K562 (cell line): ENCODE measurements at regions not wholly inside any gene's neighbourhood (a gene's known extent, or its start where the extent isn't known, plus 50 kb on each side); places are given as distances from the start of the nearest gene placed in this dataset.

Source experiments
- ATAC-seq: fragments of 200-7000 bp; cut with Tn5 transposase; 3 replicates; pipeline ENCODE4 v1.9.1; 2020; ENCODE audit warnings: moderate library complexity
- BruUV-seq: library from RNA; stranded (reverse); fragments of 400-500 nt; replicated peaks from 2 replicates; lab custom pipeline; 2021; lab: Mats Ljungman, UMichigan
- CTCF ChIA-PET: fragments of 300-600 bp; formaldehyde crosslinking; extraction: SDS; loops from one replicate; lab custom pipeline; 2021; ENCODE audit warnings: low intra/inter-chr PET ratio; lab: Yijun Ruan, JAX
- POLR2A ChIA-PET: fragments of 300-600, 350-650 bp; sonication (Branson Sonifier 250); formaldehyde crosslinking; extraction: SDS; loops from one replicate; lab custom pipeline; 2021; ENCODE audit warnings: antibody characterized with exemption, inconsistent platforms; lab: Yijun Ruan, JAX
- DNase-seq, 4 experiments: peaks; one replicate each; pipeline versions ENCODE4 v3.0.0 to v3.0.0-alpha.2; 2011 to 2018; ENCODE audit warnings: low spot score in 3 of 4, mixed read lengths in 3 of 4; ENCODE audit errors: extremely low read depth in 1 of 4
- FAIRE-seq: peaks from 2 replicates; lab custom pipeline; 2011; peaks lifted over from hg19 to GRCh38; lab: Jason Lieb, UNC
- H2AFZ ChIP-seq: 2 replicates; pipeline ENCODE4 v1.6.0; 2011; ENCODE audit warnings: low read depth, low read length, control low read depth, inconsistent platforms
- H3K27ac ChIP-seq: fragments of 200-600 bp; 3 replicates; pipeline ENCODE4 v1.8.0; 2011; ENCODE audit warnings: low read depth, mild to moderate bottlenecking, control low read depth, inconsistent platforms, low read length, moderate library complexity, mixed read lengths; ENCODE audit errors: extremely low read depth
- H3K27me3 ChIP-seq, 2 experiments: fragments of 300-600 bp in 1 of 2; 2 replicates in 1 of 2; 3 replicates in 1 of 2; pipeline versions ENCODE4 v1.6.0 to v1.8.0; 2011; ENCODE audit warnings: inconsistent platforms in 2 of 2, low read length in 2 of 2, mild to moderate bottlenecking in 1 of 2, mixed read lengths in 1 of 2, moderate library complexity in 1 of 2; ENCODE audit not compliant: control insufficient read depth in 2 of 2, insufficient read depth in 2 of 2
- H3K36me3 ChIP-seq: fragments of 300-600 bp; 3 replicates; pipeline ENCODE4 v1.8.0; 2011; ENCODE audit warnings: mild to moderate bottlenecking, low read length, inconsistent platforms; ENCODE audit not compliant: control insufficient read depth, insufficient read depth
- H3K4me1 ChIP-seq, 2 experiments: fragments of 200-600 bp in 1 of 2; replicated peaks in 1 of 2; 2 replicates in 1 of 2; 3 replicates in 1 of 2; pipeline versions ENCODE4 v1.5.1 to v1.8.0; 2011; ENCODE audit warnings: inconsistent platforms in 2 of 2, low read length in 2 of 2, mild to moderate bottlenecking in 1 of 2, mixed read lengths in 1 of 2, moderate library complexity in 1 of 2; ENCODE audit not compliant: control insufficient read depth in 2 of 2, insufficient read depth in 2 of 2
- H3K4me2 ChIP-seq: 2 replicates; pipeline ENCODE4 v1.6.1; 2011; ENCODE audit warnings: low read length, control low read depth, inconsistent platforms, mixed read lengths; ENCODE audit not compliant: insufficient read depth
- H3K4me3 ChIP-seq: fragments of 200-600 bp; sonication (generic), shearing (Covaris generic); 2 replicates; pipeline ENCODE4 v1.5.1; 2016; ENCODE audit warnings: control low read depth, inconsistent platforms
- H3K79me2 ChIP-seq: fragments of 200-600 bp; 3 replicates; pipeline ENCODE4 v1.8.0; 2011; ENCODE audit warnings: low read length, inconsistent platforms; ENCODE audit not compliant: control insufficient read depth, insufficient read depth
- H3K9ac ChIP-seq, 2 experiments: 2 replicates each; pipeline versions ENCODE4 v1.6.0 to v1.6.1; 2011; ENCODE audit warnings: low read depth in 2 of 2, low read length in 2 of 2, control low read depth in 1 of 2, inconsistent platforms in 1 of 2, mild to moderate bottlenecking in 1 of 2, mixed read lengths in 1 of 2; ENCODE audit not compliant: insufficient read depth in 1 of 2
- H3K9me1 ChIP-seq: one replicate; pipeline ENCODE4 v1.6.0; 2011; ENCODE audit warnings: inconsistent platforms, mild to moderate bottlenecking, low read length, moderate library complexity; ENCODE audit not compliant: control insufficient read depth, insufficient read depth
- H3K9me3 ChIP-seq: replicated peaks from 2 replicates; pipeline ENCODE4 v1.5.1; 2011; ENCODE audit warnings: low read depth, low read length, inconsistent platforms; ENCODE audit not compliant: control insufficient read depth, insufficient read depth
- H4K20me1 ChIP-seq: replicated peaks from 2 replicates; pipeline ENCODE4 v1.6.1; 2011; ENCODE audit warnings: low read length, inconsistent platforms, mixed read lengths; ENCODE audit not compliant: control insufficient read depth, insufficient read depth
- CC2D1A ChIP-seq: fragments of 450-650 bp; IDR thresholded peaks from 2 replicates; pipeline ENCODE4 v1.6.1; 2017; ENCODE audit warnings: mild to moderate bottlenecking
- CEBPB ChIP-seq: fragments of 450-650 bp; IDR thresholded peaks from 2 replicates; pipeline ENCODE4 v1.6.1; 2016; ENCODE audit warnings: missing genetic modification characterization, missing compliant biosample characterization
- FOS ChIP-seq: IDR thresholded peaks from 3 replicates; pipeline ENCODE4 v1.6.1; 2011; ENCODE audit not compliant: insufficient read length; ENCODE audit errors: extremely low read depth
- NFATC3 ChIP-seq: fragments of 450-650 bp; IDR thresholded peaks from 2 replicates; pipeline ENCODE4 v1.6.1; 2017; ENCODE audit warnings: mild to moderate bottlenecking
- NR2F6 ChIP-seq: fragments of 450-650 bp; formaldehyde crosslinking; IDR thresholded peaks from 2 replicates; pipeline ENCODE4 v1.4.0; 2020; ENCODE audit warnings: mild to moderate bottlenecking
- TEAD4 ChIP-seq, 2 experiments: sonication (generic) in 1 of 2; formaldehyde crosslinking in 1 of 2; IDR thresholded peaks; 2 replicates each; pipeline versions ENCODE4 v1.6.1 to v1.8.0; 2012 to 2022; ENCODE audit warnings: borderline replicate concordance in 1 of 2, inconsistent platforms in 1 of 2, low read length in 1 of 2, mild to moderate bottlenecking in 1 of 2, missing genetic modification reagents in 1 of 2
- TFAM ChIP-seq: fragments of 250-450 bp; sonication (Bioruptor Pico); conservative IDR thresholded peaks from 2 replicates; pipeline ENCODE4 v1.5.0; 2021; ENCODE audit warnings: mild to moderate bottlenecking, moderate library complexity
- ZKSCAN8 ChIP-seq: fragments of 200-800 bp; sonication (Bioruptor generic); IDR thresholded peaks from 2 replicates; pipeline ENCODE4 v1.6.1; 2016; ENCODE audit warnings: missing genetic modification characterization, missing compliant biosample characterization
- ZNF133 ChIP-seq: fragments of 250-450 bp; sonication (Bioruptor Pico); IDR thresholded peaks from 2 replicates; pipeline ENCODE4 v1.4.0; 2020; ENCODE audit warnings: mild to moderate bottlenecking
- ZNF197 ChIP-seq: fragments of 200-800 bp; sonication (Bioruptor generic); IDR thresholded peaks from 2 replicates; pipeline ENCODE4 v1.6.1; 2016; ENCODE audit warnings: low read depth, missing genetic modification characterization, missing compliant biosample characterization
- ZNF408 ChIP-seq: fragments of 250-450 bp; sonication (Bioruptor Pico); IDR thresholded peaks from 2 replicates; pipeline ENCODE4 v1.4.0; 2020; ENCODE audit warnings: low read depth, mild to moderate bottlenecking, moderate library complexity
- ZNF717 ChIP-seq: fragments of 250-450 bp; sonication (Bioruptor Pico); IDR thresholded peaks from 2 replicates; pipeline ENCODE4 v1.5.0; 2021
- WGBS: fragments of 100-300 bp; shearing (Covaris generic); methylation state at CpG from one replicate; pipeline ENCODE4 v1.1.6; 2016; ENCODE audit warnings: low coverage, mixed read lengths; ENCODE audit not compliant: insufficient coverage; ENCODE audit errors: missing lambda C conversion rate; 5-methylcytosine and 5-hydroxymethylcytosine counted together
- in situ Hi-C: fragments of 300-500 bp; cut with MboI; formaldehyde crosslinking; loops from 4 replicates; pipeline ENCODE4 v1.15.0; 2018; ENCODE audit warnings: inconsistent platforms, mixed read lengths
- intact Hi-C: fragments of 100-400 bp; cut with micrococcal nuclease; formaldehyde crosslinking; loops from 2 replicates; pipeline ENCODE4 v1.14.2; 2022
- TF ChIP-seq, protein P1 (sequence below): fragments of 450-650 bp; IDR thresholded peaks from 2 replicates; pipeline ENCODE4 v1.7.1; 2018; ENCODE audit warnings: mild to moderate bottlenecking, low read depth; ENCODE audit not compliant: partially characterized antibody
- TF ChIP-seq, protein P2 (sequence below): fragments of 450-650 bp; formaldehyde crosslinking; IDR thresholded peaks from 2 replicates; pipeline ENCODE4 v1.4.0; 2020; ENCODE audit warnings: mild to moderate bottlenecking, moderate library complexity
- TF ChIP-seq, protein P3 (sequence below): sonication (generic); formaldehyde crosslinking; IDR thresholded peaks from 2 replicates; pipeline ENCODE4 v1.8.1; 2023; ENCODE audit warnings: mild to moderate bottlenecking, missing genetic modification reagents

DNA sequence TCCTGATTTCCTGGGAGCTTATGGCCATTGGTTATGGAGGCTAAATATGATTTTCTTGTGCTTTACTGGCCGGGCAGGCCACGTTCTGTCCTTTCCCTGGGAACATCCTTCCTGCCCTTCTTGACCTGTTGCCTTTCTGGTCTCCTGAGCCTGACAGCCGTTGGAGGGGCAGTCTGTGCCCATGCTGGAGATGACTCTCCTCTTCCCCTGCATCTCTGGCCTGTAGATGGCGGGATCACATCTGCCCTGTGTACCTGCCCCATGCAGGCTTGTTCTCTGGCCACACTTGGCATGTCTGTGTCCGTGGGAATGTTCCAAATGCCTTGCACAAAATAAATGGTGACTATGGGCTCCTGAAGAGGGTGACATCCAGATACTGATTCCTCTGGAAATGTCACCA is 253.1 kb upstream of the IRX4 start (continued):
- TF ChIP-seq, protein P1, sequence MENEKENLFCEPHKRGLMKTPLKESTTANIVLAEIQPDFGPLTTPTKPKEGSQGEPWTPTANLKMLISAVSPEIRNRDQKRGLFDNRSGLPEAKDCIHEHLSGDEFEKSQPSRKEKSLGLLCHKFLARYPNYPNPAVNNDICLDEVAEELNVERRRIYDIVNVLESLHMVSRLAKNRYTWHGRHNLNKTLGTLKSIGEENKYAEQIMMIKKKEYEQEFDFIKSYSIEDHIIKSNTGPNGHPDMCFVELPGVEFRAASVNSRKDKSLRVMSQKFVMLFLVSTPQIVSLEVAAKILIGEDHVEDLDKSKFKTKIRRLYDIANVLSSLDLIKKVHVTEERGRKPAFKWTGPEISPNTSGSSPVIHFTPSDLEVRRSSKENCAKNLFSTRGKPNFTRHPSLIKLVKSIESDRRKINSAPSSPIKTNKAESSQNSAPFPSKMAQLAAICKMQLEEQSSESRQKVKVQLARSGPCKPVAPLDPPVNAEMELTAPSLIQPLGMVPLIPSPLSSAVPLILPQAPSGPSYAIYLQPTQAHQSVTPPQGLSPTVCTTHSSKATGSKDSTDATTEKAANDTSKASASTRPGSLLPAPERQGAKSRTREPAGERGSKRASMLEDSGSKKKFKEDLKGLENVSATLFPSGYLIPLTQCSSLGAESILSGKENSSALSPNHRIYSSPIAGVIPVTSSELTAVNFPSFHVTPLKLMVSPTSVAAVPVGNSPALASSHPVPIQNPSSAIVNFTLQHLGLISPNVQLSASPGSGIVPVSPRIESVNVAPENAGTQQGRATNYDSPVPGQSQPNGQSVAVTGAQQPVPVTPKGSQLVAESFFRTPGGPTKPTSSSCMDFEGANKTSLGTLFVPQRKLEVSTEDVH: no peak
- TF ChIP-seq FOS: no peak
- no peak for TF ChIP-seq NFATC3

DNA sequence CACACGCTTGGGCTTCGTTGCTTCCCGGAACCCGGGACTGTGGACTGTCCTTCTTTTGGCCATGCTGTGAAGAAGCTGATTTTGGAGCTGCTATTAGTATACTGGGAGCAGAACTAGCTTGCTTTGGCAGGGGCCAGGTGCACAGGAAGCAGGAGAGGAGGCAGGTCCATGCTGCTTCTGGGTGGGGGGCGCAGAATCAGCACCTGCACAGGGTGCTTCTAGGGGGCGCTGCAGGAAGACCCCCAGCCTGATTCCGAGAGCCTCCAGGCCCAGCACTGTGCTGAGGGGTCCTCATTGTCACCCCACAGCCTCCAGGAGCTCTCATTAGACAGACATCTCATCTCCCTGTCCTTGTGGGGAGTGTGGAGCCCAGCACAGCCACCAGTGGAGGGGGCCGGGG is 252.6 kb upstream of the IRX4 start:
- no TSS peak for BruUV-seq
- no peak overlapping the region for H3K4me3 ChIP-seq
- no peak overlapping the region for H3K27ac ChIP-seq
- 2% methylated on average over 8 of the region's 8 CpGs for WGBS
- H3K36me3 ChIP-seq: no peaks in the 10 kb centered on the region
- FAIRE-seq (no peak), DNase-seq (no peak), ATAC-seq (no peak)
- ChIA-PET CTCF (no interaction called here), POLR2A (interaction anchor here (0.6 kb wide), 2 partner anchors 491 to 597 kb away, joined by 3 to 4 read pairs; no protein-coding TSS in a partner anchor)
- peaks cover 10% of the 10 kb centered on the region for H3K9me1 ChIP-seq
- intact Hi-C loops (no loop called here), in situ Hi-C loops (no loop called here)
- H3K4me2 ChIP-seq: no peak overlapping the region
- H3K9me3 ChIP-seq: no peaks in the 10 kb centered on the region
- no peaks in the 10 kb centered on the region for H3K79me2 ChIP-seq
- peaks cover 0 to 7% of the 10 kb centered on the region in 2 experiments; a peak in 2 of 5 replicates for H3K4me1 ChIP-seq
- no peak overlapping the region for H3K9ac ChIP-seq
- H3K27me3 ChIP-seq: peaks cover 29 to 74% of the 10 kb centered on the region in 2 experiments
- H2AFZ ChIP-seq: no peak overlapping the region
- 0 out of 2 replicates have a peak, but pooled peaks cover 7% of the 10 kb centered on the region for H4K20me1 ChIP-seq
- no peak for TF ChIP-seq TFAM (CRISPR knock-in tag)
- TF ChIP-seq NR2F6: no peak
- TF ChIP-seq ZNF197 (CRISPR knock-in tag): no peak
- no peak for TF ChIP-seq CEBPB (tag)
- no peak for TF ChIP-seq CC2D1A
- TF ChIP-seq, protein P2, sequence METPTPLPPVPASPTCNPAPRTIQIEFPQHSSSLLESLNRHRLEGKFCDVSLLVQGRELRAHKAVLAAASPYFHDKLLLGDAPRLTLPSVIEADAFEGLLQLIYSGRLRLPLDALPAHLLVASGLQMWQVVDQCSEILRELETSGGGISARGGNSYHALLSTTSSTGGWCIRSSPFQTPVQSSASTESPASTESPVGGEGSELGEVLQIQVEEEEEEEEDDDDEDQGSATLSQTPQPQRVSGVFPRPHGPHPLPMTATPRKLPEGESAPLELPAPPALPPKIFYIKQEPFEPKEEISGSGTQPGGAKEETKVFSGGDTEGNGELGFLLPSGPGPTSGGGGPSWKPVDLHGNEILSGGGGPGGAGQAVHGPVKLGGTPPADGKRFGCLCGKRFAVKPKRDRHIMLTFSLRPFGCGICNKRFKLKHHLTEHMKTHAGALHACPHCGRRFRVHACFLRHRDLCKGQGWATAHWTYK (CRISPR knock-in tag): no peak
- TF ChIP-seq, protein P3, sequence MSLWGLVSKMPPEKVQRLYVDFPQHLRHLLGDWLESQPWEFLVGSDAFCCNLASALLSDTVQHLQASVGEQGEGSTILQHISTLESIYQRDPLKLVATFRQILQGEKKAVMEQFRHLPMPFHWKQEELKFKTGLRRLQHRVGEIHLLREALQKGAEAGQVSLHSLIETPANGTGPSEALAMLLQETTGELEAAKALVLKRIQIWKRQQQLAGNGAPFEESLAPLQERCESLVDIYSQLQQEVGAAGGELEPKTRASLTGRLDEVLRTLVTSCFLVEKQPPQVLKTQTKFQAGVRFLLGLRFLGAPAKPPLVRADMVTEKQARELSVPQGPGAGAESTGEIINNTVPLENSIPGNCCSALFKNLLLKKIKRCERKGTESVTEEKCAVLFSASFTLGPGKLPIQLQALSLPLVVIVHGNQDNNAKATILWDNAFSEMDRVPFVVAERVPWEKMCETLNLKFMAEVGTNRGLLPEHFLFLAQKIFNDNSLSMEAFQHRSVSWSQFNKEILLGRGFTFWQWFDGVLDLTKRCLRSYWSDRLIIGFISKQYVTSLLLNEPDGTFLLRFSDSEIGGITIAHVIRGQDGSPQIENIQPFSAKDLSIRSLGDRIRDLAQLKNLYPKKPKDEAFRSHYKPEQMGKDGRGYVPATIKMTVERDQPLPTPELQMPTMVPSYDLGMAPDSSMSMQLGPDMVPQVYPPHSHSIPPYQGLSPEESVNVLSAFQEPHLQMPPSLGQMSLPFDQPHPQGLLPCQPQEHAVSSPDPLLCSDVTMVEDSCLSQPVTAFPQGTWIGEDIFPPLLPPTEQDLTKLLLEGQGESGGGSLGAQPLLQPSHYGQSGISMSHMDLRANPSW (CRISPR knock-in tag): no peak
- no peak for TF ChIP-seq ZKSCAN8 (CRISPR knock-in tag)
- TF ChIP-seq ZNF408 (CRISPR knock-in tag): no peak
- TF ChIP-seq ZNF133 (CRISPR knock-in tag): no peak
- TF ChIP-seq ZNF717 (CRISPR knock-in tag): no peak
- no peak for TF ChIP-seq TEAD4 (IDR thresholded peaks at IDR 0.05; ENCODE audit: low read length)
- TF ChIP-seq TEAD4 (CRISPR knock-in tag; IDR thresholded peaks at IDR 0.05; ENCODE audit: borderline replicate concordance): no peak
